D721Med (cell line): ENCODE measurements at regions not wholly inside any gene's neighbourhood (a gene's known extent, or its start where the extent isn't known, plus 50 kb on each side); places are given as distances from the start of the nearest gene placed in this dataset.

Source experiments
- DNase-seq: peaks from one replicate; pipeline ENCODE4 v3.0.0; 2011; ENCODE audit warnings: low spot score; ENCODE audit not compliant: insufficient read length
- FAIRE-seq: peaks from 2 replicates; lab custom pipeline; 2011; peaks lifted over from hg19 to GRCh38; lab: Jason Lieb, UNC
- TF ChIP-seq, protein P1 (sequence below): IDR thresholded peaks from 2 replicates; pipeline ENCODE4 v1.5.1; 2012; ENCODE audit warnings: mild to moderate bottlenecking, control low read depth; ENCODE audit not compliant: insufficient read depth; ENCODE audit errors: missing control alignments

- TF ChIP-seq, protein P1, sequence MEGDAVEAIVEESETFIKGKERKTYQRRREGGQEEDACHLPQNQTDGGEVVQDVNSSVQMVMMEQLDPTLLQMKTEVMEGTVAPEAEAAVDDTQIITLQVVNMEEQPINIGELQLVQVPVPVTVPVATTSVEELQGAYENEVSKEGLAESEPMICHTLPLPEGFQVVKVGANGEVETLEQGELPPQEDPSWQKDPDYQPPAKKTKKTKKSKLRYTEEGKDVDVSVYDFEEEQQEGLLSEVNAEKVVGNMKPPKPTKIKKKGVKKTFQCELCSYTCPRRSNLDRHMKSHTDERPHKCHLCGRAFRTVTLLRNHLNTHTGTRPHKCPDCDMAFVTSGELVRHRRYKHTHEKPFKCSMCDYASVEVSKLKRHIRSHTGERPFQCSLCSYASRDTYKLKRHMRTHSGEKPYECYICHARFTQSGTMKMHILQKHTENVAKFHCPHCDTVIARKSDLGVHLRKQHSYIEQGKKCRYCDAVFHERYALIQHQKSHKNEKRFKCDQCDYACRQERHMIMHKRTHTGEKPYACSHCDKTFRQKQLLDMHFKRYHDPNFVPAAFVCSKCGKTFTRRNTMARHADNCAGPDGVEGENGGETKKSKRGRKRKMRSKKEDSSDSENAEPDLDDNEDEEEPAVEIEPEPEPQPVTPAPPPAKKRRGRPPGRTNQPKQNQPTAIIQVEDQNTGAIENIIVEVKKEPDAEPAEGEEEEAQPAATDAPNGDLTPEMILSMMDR, result no peak
- DNase-seq (no peak), FAIRE-seq (no peak)
Observed at GRCh38 chr7:84629640-84630318, 435.2 kb upstream of the SEMA3A start.

DNA sequence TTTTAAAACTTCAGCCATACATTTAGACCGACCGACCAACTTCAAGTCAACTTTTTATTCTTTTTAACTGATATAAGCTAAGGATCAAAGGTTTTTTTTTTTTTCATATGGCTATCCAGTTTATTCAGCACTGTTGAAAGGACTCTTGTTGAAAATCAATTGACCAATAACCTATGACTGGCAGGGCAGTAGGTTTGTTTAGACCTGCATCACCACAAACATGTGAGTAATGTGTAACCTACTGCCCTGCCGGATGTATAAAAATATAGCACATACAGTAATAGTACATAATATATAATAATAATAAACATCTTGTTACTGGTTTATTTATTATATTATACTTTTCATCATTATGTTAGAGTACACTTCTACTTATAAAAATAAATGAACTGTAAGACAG, 434.6 kb upstream of the SEMA3A start:
- TF ChIP-seq, protein P1, result no peak
- no peak for FAIRE-seq
- no peak for DNase-seq

- TF ChIP-seq, protein P1, result no peak
- DNase-seq, result no peak
- no peak for FAIRE-seq
Observed at GRCh38 chr7:84627250-84627649, 432.7 kb upstream of the SEMA3A start.

GRCh38 chr7:84624927-84625326, 430.3 kb upstream of the SEMA3A start:
- DNase-seq (no peak), FAIRE-seq (no peak)
- TF ChIP-seq, protein P1, result no peak

DNA sequence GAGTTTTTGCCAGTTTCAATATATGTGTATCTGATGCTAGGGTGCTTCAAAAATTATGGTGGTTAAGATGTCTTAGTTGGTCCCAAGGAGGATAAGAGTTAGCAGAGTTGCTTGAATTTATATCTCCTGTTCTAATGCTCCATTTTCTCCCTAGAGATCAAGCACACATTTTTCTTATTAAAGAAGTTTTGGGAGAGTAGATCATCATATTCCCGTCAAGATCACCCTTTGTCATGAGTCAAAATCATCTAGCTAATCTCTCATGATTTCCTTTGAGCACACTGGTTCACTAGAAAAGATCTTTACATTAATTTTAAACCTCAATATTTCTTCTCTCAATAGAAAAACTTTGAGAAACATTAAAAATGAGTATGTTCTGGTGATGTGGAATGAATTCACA, 429.9 kb upstream of the SEMA3A start:
- DNase-seq (no peak), FAIRE-seq (no peak)
- TF ChIP-seq, protein P1, result no peak

DNA sequence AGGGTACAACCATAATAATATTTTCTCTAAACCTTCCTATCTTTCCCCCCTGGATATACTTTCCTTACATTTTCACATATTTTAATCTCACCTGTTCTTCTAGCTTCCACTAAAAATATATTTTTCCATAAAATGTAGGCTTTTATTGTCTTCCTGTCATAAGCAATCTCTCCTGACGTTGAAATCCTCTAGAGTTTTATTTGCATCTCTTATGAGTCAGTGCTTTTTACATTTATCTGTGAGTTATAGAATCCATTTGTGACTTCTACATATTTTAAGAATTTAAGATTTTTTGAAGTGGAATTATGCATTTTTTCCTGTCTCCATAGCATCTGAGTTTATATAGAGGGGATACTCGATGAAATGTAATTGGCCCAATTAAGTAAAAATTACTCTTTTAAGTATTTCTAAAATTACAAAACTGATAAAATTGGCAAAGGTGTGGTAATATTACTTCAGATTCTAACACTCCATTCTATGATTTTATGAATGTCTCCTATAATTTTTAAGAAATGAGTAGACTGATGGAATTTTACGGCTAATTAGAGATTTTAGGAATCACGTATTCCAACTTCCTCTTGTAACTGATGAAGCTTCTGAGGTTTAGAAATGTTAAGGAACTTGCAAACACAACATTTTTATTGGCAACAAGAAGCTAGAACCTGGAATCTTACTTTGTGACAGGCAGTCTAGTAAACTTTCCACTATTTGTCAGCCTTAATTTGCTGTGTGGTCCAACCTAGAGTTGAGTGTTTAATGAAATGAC, 422.9 kb upstream of the SEMA3A start:
- FAIRE-seq, result no peak
- TF ChIP-seq, protein P1, result no peak
- DNase-seq, result no peak
